GM21723 (cell line): ENCODE measurements at regions not wholly inside any gene's neighbourhood (a gene's known extent, or its start where the extent isn't known, plus 50 kb on each side); places are given as distances from the start of the nearest gene placed in this dataset.
"Not testable (repeated sequence)": the region's sequence is repeated elsewhere in the genome, so short reads cannot be mapped to it uniquely, and the experiment has no call there.

ENCODE experiments used
- ATAC-seq: cut with Tn5 transposase; IDR thresholded peaks from one replicate; pipeline ENCODE4 v1.9.1; 2021; ENCODE audit warnings: mild to moderate bottlenecking, moderate library complexity; ENCODE audit not compliant: unreplicated experiment

GRCh38 chr1:218494449-218494852 is 149.3 kb downstream of the TGFB2 start:
- ATAC-seq: no peak

GRCh38 chr1:218495931-218496330 is 150.8 kb downstream of the TGFB2 start:
- no peak for ATAC-seq

- ATAC-seq: no peak
Measured at GRCh38 chr1:218496561-218496960, 151.4 kb downstream of the TGFB2 start.

- no peak for ATAC-seq
Measured at GRCh38 chr1:218498056-218498938, 153.2 kb downstream of the TGFB2 start.

- no peak for ATAC-seq
Measured at GRCh38 chr1:218499011-218499691, 154.0 kb downstream of the TGFB2 start.

- ATAC-seq: no peak
Measured at GRCh38 chr1:218499911-218500310, 154.8 kb downstream of the TGFB2 start.

- no peak for ATAC-seq
Measured at GRCh38 chr1:218501161-218501560, 156.0 kb downstream of the TGFB2 start.

- ATAC-seq: no peak
Measured at GRCh38 chr1:218502383-218502782, 157.2 kb downstream of the TGFB2 start.

GRCh38 chr1:218503102-218503501 is 158.0 kb downstream of the TGFB2 start:
- no peak for ATAC-seq

- no peak for ATAC-seq
Measured at GRCh38 chr1:218507355-218508002, 162.3 kb downstream of the TGFB2 start.

- ATAC-seq: no peak
Measured at GRCh38 chr1:218510153-218510772, 165.1 kb downstream of the TGFB2 start.

GRCh38 chr1:218513328-218513727 is 168.2 kb downstream of the TGFB2 start:
- no peak for ATAC-seq

- no peak for ATAC-seq
Measured at GRCh38 chr1:218514689-218515088, 169.6 kb downstream of the TGFB2 start.

GRCh38 chr1:218516526-218516925 is 171.4 kb downstream of the TGFB2 start:
- ATAC-seq: no peak

GRCh38 chr1:218517459-218517858 is 172.3 kb downstream of the TGFB2 start:
- no peak for ATAC-seq

GRCh38 chr1:218518216-218518740 is 173.1 kb downstream of the TGFB2 start:
- ATAC-seq: no peak

GRCh38 chr1:218520646-218521045 is 175.5 kb downstream of the TGFB2 start:
- ATAC-seq: not testable (repeated sequence)

- ATAC-seq: peak; percentile 79
Measured at GRCh38 chr1:218521414-218522169, 176.5 kb downstream of the TGFB2 start.

- no peak for ATAC-seq
Measured at GRCh38 chr1:218524526-218524925, 179.4 kb downstream of the TGFB2 start.

GRCh38 chr1:218525031-218525430 is 179.9 kb downstream of the TGFB2 start:
- ATAC-seq: no peak
